HG03575 (cell line): ENCODE measurements at regions not wholly inside any gene's neighbourhood (a gene's known extent, or its start where the extent isn't known, plus 50 kb on each side); places are given as distances from the start of the nearest gene placed in this dataset.

Source experiments
- ATAC-seq: cut with Tn5 transposase; IDR thresholded peaks from one replicate; pipeline ENCODE4 v1.9.1; 2021; ENCODE audit not compliant: unreplicated experiment, insufficient number of reproducible peaks, low FRiP score; ENCODE audit errors: extremely low read depth

DNA sequence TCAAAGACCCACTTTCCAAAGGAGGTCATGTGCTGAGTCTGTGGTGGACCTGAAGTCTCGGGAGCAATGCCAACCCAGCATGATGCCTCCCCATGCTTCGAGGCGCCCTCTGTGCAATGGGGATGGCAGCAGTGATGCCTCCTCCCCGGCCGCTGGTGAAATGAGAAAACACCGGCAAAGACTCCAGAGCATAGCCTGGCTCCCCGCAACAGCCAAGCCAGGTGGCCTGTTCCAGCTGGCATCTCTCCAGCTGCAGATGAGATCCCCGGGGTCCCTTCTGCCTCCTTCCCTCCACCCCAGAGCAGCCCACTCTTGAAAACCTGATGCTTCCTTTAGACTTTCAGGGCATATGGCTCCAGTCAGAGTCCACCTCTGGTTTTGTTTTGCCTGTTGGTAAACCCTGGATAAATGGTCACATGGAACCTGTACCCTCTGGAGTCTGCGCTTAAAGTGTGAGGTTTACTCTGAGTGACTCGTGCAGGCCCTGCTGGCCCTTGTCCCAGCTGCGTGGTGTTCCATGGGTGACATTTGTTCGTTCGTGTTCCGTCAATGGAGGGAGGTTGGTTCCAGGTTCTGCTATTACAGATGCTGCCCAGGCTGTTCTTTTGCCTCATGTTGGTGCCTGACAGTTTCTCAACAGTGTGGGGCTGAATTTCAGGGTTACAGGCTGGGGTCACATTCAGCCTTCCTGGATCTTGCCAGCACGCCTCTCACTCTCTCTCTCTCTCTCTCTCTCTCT, 181.8 kb upstream of the CIBAR2 start:
- ATAC-seq = no peak

DNA sequence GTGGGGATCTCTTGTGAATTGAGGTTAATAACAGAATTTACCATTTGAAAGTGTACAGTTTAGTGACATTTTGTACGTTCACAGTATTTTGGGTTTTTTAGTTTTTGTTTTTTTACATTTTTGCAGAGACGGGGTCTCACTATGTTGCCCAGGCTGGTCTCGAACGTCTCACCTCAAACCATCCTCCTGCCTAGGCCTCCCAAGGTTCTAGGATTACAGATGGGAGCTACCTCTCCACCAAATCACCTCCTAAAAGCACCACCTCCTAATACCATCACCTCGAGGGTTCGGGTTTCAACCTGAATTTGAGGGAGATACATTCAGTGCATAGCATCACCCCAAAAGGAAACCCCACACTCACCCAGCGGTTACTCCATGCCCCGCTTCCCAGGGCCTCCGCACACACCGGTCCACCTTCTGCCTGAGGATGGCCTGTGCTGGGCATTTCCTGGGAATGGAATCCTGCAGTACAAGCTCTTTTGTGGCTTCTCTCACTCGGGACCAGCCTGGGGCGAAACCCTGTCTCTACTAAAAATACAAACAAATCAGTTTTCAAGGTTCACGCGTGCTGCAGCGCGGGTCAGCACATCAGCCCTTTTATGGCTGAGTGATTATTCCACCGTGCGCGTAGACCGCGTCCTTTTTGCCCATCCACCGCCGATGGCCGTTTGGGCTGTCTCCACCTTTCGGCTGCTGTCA, 182.7 kb upstream of the CIBAR2 start:
- no peak for ATAC-seq

DNA sequence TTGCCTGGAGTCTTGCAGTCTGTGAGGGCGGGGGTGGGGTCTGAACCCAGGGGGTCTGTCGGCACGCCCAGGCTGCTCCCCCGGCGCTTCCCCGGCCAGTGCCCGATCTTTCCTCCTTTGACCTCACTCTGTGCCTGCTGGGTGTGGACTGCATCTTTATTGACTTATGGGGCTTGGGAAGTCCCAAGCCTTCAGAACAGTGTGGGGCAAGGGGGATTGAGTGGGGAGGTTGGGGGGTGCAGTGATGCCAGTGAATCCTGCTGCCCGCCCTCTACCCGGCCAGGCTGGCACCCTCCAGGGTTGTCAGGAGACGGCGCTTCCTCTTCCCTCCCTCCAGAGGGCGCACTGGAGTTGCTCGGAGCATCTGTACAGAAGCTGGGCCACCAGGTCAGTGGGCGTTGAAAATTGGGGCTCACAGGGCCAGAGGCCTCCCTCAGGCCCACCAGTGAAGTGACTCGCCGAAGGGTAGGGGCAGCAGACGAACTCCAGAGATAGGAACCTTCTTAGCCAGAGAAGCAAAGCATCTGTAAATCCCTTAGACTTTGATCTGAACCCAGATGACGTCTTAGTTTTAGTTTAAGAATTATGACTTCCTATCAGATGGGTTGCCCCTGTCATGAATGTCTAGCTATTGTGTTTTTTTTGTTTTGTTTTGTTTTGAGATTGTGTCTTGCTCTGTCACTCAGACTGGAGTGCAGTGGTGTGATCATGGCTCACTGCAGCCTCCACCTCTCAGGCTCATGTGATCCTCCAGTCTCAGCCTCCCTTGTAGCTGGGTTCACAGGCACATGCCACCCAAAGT, 184.8 kb upstream of the CIBAR2 start:
- no peak for ATAC-seq

DNA sequence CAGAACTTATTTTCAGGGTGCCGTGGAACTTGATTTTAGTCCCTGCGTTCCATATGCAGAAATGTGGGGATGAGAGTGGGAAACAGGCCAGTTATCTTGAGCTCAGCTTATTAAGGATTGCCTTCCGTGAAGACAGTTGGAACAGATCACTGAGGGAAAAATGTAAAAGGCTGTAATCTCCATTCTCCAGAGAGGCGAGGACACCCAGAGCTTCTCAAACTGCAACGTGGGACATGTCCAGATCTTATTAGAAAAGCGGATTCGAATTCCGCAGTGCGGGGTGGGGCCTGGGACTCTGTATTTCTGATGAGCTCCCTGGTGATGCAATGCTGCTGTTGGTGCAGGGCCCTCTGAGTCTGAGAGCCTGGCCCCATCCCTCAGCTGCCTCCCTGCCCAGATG, 185.6 kb upstream of the CIBAR2 start:
- ATAC-seq = no peak

DNA sequence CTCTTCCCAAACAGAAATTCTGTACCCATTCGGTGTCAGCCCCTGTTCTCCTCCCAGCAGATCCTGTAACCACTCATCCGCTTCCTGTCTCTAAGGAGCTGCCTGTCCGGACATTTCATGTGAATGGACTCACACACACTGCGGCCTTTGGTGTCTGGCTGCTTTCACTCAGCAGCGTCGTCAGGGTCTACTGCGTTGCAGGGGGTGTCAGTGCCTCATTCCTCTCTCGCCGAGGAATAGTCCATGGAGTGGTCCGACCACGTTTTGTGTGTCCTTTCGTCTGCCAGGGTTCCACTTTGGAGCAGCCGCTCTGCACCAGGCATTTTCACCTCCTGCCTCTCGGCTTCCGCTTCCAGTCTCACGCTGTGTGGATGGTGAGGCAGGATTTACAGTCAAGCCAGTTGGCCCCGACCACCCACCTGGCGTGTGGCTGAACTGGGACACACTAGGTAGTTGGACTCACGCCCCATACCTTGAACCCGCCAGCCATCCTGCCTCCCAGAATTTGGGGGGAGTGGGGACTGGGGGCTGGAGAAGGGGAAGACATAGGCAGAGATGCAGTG, 188.2 kb upstream of the CIBAR2 start:
- ATAC-seq = no peak

DNA sequence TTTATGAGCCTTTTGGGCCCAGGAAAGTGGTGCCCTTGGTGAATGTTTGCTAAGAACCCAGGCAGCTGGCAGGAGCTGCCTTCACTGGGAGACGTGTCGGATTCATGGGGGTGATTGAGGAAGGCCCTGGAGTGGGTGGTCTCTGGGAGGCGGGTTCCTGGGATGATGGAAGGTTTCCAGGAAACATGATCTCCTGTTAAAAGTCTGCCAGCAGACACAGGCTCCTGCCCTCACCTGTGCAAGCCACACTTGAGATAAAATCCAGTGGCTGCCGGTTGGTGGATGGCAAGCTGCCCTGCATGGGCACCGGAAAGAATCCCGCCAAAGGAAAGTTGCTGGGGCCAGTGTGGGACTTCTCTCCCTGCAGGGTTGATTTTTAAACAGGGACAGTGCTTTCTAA, 189.0 kb upstream of the CIBAR2 start:
- ATAC-seq = no peak

DNA sequence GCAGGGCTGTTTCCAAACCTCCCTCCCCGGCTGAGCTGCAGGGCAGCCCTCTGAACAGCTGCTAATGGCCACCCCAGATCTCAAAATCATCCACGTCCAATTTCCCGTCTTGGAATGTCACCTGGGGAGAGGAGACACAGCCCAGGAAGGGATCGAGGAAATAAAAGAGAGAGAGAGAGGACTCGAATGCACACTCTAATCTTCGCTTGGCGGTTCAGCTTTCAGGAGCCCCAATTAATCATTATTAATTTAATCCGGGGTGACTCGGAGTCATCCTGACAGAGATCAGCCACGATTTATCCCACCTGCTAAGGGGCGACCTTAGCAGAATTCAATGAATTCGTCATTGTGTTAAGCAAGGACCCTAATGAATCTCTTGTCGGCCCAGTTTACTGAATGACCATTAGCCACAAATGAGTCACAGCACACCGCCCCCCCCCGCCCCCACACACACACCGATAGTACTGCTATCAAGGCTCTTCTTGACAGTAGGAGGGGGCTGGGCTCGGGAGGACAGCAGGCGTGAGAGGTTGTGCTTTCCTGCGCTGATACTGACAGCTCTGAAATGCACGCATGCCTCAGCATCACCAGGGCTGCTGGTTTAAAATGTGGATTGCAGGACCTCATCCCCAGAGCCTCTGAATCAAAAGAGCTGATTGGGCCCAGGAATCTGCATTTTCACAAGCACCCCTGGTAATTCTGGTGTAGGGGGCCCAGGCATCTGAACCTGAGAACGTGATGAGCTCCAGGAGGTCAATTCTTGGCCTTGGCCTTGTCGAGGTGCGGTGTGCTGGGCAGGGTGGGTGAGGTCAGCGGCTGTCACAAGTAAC, 190.0 kb upstream of the CIBAR2 start:
- no peak for ATAC-seq

DNA sequence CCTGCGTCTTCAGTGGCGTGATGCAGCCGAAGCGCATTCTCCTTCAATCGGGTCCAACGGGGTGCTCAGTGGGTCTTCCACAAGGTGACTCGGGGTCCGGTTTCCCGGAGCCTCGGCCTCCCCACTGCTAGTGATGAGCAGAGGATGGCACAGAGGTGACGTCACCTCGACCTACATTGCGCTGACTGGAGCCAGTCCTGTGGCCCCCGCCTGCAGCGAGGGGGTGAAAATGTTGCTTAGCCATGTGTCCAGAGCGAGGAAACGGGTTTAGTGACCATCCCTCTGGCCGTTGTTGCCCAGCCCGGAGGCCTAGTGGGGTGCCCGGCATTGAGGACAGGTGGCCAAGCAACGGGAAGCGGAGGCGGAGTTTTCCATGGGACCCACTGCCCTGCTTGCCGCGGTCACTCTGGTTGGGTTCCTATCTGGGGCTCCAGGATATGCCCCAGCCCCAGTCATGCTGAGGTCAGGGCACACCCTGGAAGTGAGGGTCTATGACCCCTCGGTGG, 190.6 kb upstream of the CIBAR2 start:
- ATAC-seq = no peak

DNA sequence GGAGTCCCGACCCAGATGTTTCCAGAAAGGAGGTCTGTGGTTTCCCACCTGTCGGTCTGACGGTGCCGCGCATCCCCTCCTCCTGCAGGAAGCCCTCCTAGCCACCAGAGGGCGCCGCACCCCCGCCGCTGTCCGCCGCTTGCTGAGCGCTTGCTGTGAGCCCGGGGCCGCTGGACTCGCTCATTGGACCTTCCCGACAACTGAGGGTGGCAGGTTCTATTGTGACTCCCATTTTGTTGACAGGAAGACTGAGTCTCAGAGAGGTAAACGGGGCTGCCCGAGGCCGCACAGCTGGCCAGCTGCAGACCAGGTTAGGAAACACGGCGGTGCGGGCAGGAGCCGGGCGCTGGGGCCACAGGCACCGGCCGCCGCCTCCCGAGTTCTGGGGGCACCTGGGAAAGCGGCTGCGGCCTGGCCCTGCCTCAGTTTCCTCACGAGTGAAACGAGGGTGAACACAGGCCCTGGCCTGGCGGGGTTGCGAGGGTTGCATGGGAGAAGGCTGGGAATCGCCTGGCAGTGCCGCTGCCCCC, 191.1 kb upstream of the CIBAR2 start:
- no peak for ATAC-seq

DNA sequence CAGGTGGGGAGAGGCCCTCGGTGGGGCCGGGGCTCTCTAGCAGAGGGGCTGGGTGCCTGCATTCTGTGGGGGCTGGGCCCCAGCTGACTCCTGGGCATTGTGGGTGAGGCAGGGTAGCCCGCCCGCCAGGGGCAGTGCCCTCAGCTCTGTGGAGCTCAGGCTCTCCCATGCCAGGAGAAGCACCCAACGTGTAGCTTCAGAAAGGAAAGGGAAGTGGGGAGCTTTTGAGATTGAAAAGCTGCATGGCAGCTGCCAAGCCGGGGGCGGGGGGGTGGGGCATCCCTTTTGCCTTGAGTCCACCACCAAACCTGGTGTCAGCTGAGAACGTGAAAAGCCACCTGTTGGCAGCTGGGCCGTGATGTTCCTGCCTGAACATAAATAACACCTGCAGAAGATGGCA, 192.1 kb upstream of the CIBAR2 start:
- no peak for ATAC-seq

DNA sequence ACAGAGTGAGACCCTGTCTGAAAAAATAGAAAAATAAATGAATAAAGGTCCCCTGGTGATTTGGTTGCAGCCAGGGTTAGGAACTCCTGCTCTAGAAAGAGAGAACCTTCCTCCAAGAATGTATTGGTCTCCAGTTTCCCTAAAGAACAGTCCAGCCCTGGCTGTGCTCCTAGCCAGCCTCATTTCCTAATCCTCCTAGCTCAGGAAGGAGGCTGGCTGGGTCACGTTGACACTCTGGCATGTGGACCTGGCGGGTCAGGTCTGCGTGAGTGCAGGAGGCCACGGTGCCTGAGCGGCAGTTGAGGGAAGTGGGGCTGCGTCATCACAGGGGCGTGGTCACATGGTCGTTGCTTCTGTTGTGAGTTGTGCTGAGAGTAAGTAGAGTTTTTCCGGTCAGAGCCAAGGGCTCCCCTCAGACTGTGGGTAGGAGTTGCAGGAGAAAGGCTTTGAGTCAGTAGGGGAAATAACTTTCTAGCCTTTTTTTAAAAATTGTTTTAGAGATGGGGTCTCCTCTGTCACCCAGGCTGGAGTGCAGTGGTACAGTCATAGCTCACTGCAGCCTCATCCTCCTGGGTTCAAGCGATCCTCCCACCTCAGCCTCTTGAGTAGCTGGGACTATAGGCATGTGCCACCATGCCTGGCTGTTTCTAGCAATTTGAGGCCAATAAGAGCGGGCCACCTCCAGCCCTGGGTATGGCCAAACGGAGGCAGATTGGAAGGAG, 194.0 kb upstream of the CIBAR2 start:
- no peak for ATAC-seq

DNA sequence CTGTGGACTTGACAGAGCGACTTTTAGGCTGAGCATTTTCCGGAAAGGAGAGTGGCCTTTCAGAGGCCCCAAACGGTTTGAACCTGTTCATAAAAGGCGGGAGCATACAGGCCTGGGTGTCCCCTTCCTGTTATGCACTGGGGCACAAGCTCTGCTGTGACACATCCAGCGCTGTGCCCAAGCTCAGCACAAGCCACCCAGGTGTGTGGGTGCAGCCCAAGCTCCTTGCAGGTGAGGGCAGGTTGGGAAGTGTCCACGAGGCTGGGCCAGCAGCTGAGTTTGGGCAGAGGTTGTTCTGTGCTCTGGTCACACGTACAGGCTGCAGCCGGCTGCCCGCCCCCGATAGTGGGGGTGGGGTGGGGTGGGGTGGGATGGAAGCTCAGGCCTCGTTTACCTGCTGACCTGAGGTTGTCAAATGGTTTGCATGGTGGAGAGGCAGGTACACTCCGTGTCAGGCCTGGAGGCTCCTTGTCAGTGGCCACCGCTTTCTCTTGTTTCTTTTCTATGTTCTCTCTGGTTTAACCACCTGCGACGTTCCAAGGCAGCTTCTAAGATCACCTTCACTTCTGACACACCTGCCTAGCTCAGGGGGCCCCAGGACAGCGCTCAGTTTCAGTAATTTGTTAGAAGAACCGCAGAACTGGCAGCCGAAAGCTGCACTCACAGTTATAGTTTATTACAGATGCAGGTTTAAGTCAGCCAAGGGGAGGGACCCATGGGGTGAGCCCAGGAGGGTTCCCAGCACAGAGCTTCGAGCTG, 194.7 kb upstream of the CIBAR2 start:
- ATAC-seq = no peak

DNA sequence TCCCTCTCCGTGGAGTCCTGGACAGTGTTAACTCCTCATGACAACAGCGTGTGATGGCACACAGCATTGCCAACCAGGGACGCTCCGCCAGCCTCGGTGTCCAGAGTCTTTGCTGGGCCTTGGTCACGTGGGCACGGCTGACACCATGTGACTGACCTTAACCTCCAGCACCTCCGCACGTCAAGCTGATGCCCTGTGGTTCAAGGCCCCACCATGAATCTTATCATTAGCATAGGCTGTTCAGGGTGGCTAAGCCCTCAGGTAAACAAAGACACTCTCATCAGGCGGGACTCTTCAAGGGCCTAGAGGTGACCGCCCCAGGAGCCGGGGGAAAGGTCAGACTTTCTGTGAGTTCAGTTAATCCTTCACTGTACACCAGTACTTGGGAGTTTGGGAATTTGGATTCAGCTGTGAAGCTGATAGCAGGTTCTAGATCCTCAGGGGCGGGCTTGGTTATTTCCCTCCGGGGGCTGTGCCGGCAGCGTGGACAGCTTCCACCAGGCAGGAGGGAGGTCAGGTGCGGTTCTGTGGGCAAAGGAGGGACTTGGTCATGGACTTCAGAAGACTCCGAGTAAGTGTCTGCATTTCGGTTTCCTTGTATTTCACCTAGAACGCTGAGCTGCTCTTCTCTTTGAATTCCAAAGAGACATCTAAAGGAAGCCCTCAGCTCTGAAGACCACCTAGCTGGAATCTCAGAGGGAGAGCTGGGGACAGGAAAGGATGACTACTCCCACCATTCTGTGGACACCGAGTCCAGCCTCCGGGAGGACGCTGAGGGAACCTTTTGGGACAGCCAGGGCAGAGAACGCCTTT, 195.5 kb upstream of the CIBAR2 start:
- ATAC-seq = no peak

DNA sequence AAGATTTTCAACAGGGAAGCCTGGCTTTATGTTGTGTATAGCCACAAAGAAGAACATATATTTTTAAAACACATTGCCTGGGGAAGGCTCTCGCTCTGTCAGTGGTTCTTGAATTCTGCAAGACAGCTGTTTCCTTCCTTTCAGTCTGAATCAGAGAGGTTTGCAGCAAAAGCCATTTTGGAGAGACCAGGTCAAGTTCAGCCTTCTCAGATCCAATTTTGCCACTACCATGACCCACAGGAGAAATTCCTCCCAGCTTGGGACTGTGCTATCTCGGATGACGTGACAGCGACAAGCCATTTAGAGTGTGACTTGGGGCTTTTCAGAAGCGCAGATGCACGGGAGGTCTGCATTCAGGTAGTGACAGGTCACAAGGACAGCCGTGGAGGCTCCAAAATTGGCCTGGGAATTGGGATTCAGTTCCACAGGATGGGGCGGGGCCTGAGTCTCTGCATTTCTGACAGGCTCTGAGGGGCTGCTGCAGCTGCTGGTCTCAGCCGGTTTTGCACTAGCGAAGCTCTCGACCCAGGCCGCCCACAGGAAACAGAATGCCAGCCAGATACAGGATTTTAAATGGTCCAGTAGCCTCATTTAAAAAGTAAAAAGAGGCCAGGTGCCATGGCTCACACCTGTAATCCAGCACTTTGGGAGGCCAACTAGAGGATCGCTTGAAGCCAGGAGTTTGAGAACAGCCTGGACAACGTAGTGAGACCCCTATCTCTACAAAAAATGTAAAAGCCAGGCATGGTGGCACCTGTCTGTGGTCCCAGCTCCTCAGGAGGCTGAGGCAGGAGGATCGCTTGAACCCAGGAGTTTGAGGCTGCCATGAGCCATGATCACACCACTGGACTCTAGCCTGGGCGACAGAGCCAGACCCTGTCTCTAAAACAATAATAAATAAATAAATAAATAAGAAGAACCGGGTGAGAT, 196.6 kb upstream of the CIBAR2 start:
- ATAC-seq = no peak
